Activated CD4-positive, CD25-positive, alpha-beta regulatory T cell treated with anti-CD3 and anti-CD28 coated beads, Interleukin-2, amount 50 U/mL, for 24 hours (primary cell): ENCODE measurements at regions not wholly inside any gene's neighbourhood (a gene's known extent, or its start where the extent isn't known, plus 50 kb on each side); places are given as distances from the start of the nearest gene placed in this dataset.
A peak's percentile ranks its signal among the peaks of the same experiment; 100 is the strongest.

Experiments
- ATAC-seq, 2 donors: fragments of 150-1000 bp; cut with Tn5 transposase; one replicate each; pipeline ENCODE4 v1.10.0; 2021; ENCODE audit warnings: mild to moderate bottlenecking in 1 of 2, moderate library complexity in 1 of 2

DNA sequence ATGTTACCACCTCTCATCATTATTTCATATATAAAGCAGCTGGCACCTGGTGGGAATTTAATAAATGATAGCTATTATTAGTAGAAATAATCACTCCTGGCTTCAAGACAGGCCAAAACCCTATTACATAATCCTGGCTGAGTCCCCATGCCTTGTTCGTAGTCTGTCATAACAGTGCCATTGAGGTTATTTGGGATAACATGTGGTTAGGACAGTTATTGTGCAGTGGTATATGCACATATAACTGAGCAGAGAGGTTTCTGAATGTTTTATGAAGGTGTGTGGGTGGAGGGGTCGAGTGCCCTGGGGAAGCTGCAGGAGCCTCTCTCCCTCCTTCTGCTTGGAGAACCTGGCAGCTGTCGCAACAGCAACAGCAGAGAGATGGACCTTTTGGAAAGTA, 162.4 kb upstream of the NABP1 start:
- no peak for ATAC-seq

DNA sequence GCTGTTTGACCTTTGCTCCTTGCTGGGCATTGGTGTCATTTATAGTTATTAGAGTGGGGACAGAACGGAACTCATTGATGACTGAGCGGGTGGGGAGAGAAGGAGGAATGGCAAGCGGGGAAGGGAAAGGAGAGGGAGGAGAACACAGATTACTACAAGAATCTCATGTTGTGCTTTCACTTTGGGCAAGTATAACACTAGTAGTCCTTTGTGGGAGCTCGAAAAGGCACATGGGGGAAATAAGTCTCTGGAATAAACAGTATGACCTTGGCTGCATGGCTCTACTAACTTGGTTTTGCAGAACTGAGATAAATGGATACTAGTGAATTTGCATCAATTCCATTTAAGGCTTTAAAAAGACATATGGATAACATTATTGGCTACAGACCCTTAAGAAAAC, 161.7 kb upstream of the NABP1 start:
- ATAC-seq: no peak

DNA sequence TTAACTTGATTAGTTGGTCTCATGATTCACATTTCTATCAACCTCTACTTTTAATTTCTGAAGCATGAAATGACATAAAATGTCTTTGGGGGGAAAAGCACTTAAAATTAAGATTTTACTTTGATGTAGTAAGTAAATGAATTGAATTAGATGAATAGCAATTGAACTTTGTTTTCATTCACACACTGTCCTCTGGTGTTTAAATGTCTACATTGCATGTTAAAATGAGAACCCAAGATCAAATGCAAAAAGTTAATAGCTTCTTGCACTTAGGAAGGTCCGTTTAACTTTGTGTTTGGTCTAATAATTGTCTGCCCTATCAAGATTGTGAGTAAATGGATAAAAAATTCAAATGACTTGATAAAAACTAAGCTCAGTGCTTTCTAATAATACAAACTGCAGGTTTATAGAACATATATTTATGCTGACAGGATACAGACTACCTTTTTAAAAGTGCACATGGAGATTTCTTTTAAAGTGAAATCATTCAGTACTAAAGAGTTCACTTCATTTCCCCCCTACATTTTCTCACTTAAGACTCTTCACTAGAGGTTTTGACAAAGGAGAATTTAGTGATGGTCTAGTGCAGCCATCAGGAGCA, 156.2 kb upstream of the NABP1 start:
- no peak for ATAC-seq

DNA sequence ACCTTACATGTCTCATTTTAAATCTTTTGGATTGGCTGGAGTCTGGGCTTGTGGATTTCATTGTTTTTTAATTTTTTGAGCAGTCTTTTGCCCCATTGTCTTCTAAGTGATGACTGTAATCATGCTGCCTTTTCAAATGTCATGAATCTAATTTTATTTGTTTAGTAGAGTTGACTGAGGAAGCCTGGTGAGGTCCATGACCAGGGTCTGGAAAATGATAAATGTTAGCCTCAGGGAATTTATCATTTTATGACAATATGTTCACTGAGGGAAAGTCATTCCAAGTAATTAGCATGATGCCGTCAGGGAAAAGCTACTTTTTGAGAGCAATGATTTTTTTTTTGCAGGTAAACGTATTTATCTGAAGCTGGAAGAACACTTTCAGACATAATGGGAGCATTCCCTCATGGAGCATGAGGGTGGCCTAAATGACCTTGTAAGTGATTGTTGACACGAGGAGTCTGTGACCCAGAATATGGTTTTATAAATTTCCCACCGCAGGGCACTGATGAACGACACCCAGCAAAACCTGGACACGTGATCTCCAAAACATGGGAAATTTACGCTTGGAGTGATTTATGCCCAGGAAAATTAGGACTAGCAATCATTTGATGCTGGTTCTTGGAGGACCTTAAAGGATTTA, 155.3 kb upstream of the NABP1 start:
- ATAC-seq: no peak

DNA sequence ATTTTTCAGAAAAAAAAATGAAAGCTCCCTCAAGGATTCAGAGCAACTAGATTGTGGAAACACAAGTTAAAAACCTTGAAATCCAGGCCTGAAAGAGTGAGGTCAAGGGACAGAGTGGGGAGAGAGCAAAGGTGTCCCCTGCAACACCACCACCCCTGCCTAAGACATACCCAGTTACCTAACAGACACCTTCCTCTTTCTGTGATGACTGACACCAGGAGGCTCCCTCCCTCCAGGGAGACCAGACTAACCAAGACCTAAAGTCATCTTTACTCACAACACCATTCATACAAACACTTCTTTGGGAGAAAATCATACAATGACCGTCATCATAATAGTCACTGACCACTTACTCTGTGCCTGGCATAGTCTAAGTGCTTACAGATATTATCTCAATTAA, 151.8 kb upstream of the NABP1 start:
- no peak for ATAC-seq

DNA sequence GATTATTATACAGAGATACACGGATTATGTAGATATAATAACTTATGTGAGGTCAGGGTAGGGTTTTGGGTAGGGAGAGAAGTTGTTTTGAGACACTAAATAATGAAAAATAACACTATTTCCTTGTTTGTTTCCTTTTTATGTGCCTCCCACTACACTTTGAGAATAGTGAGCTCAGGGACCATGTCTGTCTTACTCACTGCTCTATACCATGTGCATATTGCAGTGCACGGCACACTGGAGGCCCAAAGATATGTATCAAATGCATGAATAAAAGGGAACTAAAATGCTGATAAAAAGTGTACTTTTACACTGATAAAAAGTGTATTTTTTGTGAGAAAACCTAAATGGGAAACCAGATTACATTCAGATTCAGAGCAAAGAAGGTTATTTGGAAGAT, 151.4 kb upstream of the NABP1 start:
- no peak for ATAC-seq

DNA sequence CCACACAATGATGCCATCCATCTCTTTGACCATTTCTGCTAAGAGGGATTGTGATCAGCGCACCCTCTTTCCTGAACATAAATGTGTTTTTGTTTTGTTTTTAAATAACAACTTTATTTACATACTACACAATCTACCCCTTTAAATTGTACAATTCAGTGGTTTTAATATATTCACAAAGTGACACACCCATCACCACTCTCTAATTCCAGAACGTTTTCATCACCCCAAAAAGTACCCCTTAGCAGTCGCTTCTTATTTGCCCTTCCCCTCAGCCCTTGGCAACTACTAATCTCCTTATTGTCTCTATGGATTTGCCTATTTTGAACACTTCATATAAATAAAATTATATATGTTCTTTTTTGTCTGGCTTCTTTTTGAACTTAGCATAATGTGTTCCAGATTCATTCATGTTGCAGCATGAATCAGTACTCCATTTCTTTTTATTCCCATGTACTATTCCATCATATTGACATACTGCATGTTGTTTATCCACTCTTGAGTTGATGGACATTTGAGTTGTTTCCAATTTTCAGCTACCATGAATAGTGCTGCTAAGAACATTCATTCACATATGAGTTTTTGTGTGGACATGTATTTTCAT, 150.9 kb upstream of the NABP1 start:
- no peak for ATAC-seq

DNA sequence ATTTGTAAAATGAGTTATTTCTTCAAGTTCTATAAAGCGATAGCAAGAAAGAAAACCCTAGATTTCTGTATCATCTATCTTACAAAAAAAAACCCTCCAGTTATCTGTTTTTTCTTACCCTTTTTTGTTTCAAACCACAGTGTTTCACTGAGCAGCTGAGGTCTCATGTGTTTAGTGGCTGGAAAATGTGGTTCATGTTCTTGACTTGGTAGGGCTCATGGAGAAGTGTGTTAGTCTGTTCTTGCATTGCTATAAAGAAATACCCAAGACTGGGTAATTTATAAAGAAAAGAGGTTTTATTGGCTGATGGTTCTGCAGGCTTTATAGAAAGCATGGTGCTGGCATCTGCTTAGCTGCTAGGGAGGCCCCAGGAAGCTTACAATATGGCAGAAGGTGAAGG, 147.3 kb upstream of the NABP1 start:
- ATAC-seq: peak in 1 of 2 donors; percentile 17

DNA sequence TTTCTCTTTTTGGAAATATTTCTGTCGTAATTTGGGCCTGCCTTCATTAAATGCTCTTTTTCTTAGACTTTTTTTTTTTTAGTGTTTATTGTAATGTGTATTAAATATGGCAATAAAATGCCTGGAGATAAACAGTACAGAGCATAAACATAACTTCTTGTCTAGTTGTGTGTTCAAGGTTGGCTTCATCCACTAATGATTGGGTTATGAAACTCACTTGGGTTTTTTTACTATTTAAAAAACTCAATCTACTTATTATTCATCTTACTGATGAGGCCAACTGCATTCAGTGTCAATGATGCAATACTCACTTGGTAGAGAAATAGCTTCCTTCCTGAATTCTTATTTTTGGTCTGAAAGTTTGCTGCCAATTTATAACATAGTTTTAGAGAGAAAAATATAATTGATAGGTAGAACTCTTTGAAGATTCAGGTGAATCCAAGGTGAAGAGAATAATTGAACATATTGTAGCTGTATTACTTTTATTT, 144.2 kb upstream of the NABP1 start:
- no peak for ATAC-seq

DNA sequence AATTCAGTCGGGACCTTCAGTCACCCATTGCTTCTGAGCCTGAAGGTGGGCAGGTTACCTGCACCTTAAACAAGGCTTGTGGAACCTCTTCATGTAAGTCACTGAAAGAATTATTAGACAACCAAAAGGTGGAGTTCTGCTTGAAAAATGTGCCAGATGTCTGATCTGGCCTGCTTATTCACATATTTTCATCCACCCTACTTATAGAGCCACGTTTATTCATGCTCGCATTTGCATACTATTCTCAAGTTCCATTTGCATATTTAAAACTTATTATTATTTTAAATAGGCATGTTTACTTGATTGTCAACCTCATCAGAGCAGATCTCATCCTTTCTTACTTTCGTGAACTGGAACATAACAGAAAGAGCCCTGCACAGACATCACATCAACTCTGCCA, 140.0 kb upstream of the NABP1 start:
- no peak for ATAC-seq

DNA sequence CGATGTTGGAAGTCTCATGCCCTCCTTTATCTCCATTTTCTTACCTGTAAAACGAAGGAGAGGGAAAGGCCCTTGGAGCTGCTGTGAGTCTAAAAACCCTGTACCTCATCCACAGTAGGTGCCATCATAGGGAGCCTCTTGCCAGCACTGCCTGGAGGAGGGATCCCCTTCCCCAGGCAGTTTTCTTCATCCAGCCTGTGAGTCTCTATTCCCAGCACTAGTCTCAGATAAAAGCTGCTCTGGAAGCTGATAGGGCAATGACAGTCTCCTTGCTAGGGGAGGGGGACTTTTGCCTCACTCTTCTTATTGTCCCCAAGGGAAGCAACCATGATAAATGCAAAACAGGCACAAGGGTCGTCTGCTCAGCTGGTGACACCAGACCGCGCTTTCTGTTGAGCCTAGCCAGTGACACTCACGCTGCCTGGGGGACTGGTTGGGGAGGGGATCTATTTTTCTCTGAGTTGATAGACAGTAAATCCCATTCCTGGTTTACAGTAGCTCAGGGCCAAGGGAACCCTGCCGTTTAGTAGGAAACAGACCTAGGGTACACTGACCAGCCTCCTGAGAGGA, 139.5 kb upstream of the NABP1 start:
- ATAC-seq: no peak

DNA sequence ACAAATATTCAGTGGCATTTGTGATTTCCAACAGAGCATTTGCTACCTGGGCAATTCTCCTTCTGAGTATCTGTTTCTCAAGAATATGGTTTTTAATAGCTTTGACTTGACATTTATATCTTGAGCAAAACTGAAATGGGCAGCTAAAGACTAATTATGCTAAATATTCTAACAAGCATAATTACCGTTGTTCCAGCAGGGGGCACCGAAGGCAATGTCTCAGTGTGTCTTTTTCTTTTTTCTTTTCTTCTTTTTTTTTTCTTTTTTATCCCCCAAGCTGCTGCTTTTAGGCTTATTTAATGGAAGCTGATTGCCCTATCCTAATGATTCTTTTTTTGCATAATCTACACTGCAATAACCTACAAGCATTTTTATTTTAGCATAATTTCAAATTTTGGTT, 138.9 kb upstream of the NABP1 start:
- no peak for ATAC-seq

DNA sequence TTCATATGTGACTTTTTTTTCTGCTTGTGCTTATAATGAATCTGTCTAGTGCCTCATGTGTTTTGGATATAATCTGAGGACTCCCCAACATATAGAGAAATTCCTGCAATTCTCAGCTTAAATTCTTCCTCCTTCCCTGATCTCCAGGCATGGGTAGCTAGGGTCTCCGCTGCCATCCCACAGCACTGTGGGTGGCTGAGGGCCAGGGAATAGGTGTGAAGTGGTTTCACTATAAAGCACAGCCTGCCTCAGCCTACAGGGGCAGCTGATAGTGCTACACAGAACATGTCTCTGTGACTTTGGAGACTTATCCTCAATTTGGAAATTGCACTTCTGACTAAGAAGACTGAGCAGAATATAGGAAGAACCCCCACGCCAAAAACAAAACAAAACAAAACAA, 137.3 kb upstream of the NABP1 start:
- ATAC-seq: no peak

DNA sequence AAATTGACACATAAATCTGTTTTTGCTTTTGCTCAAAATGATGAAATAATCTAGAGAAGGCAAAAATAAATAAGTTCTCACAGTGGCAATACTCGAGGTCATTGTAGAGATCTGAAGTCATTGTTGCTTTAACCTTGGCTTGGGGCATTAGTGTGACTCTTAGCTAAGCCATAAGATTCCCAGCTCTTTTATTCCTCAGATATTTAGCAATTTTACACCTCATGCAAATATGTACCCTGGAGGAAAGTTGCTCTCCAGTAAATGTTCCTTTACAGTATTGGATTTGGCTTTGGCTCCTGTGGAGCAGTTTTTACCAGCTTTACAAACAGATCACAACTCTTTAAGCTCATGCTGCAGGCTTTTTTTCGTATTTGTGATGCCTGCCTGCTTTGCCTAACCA, 134.2 kb upstream of the NABP1 start:
- ATAC-seq: no peak

DNA sequence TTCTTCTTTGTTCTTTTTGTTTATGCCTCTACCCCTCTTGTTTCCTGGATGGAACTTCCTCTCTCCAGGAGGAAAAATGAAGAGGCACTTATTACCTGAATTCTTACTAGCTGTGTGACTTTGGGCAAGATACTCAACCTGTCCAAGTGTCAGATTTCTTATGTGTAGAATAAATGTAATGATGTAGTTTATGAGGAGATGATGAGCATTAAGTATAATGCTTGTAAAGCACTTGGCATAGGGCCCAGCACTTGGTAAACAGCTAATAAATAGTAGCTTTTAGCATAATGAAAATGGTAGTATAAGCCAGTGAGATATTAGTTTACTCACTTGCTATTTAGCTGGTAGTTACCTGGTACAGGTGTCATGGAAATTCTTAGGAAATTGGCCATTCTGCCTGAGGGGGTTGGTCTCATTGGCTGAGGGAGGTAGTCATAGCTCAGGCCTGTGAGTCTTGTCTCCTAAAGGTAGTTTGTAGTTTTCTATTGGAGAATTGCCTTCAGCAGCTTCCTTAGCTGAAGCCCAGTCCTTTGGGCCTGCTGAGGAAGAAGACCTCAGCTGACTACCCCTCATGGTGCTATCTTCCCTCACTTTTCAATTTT, 133.4 kb upstream of the NABP1 start:
- no peak for ATAC-seq

DNA sequence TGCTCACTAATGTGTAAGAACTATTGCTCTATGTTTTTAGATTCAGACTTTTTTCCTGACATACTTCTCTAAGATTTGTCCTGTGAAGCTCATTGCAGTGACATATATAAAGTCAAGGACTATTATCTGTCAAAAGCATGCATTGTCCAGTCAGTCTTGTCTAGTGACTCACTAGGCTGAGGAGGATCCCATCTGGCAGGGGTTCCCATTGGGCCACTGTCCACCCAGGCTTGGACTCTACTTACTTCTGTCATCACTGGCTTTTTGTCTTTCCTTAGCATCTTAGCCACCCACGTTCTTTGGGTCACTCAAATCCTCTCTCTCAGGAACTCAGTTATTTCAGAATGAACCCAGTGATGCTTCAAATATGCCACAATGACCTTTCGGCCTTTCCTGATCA, 132.6 kb upstream of the NABP1 start:
- ATAC-seq: no peak

DNA sequence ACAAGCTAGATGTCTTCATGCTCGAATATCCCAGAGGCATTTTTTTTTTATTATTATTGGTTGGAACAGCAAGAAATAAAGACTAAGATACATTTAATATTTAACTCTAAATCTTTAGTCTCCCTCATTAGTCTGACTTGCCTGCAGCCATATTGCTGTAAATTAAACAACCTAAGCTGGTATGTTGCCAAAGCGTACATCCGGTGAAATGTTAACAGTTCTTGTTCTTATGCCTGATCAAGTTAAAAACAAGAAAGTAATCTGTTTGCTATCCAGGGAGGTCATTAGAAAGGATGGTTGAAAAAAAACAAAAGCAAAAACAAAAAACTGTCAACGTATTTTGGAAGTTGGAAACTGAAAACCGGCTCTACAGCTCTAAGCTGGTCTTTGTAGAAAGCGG, 125.9 kb upstream of the NABP1 start:
- ATAC-seq: no peak

DNA sequence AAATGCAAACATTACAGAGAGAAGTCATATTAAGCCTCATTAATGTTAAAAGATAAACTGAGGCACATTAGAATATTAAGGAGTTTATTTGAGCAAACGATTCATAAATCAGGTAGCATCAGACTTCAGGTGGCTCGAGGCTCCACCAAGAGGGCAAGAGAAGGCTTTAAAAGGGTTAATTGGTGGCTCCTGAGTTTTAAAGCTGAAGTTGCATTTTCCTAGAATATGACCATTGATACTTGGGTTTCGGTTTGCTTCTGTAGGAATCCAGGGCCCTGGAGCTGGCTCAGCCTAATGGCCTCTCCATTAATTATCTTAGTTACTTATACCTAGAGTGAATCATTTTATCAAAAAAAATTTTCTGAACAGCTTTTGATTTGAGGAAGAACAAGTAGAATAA, 123.7 kb upstream of the NABP1 start:
- ATAC-seq: no peak

DNA sequence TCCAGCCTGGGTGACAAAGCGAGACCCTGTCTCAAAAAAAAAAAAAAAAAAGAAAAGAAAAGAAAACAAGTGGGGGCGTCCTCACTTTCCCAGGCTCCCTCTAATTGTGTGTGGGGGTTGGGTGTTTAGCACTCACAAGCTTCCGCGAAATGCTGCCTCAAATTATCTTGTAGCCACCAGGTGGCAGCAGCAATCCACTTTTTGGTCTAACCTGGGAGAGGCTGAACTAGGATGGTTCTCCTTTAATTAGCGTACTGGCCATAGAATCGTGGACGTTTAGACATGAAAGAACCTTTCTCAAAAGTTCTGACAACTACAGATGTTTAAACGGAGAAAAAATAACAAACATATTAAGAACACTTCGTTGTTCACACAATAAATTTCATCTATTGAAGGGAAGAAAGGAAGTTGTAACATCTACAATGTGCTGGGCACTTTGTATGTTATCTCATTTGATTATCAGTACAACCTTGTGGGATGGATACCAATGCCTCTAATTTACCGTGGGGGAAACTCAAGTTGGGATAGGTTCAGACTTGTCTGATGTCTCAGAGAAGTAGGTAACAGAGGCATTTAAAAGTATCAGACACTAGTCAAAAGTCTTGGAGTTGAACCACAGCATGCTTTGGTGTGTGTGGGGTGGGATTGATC, 122.7 kb upstream of the NABP1 start:
- peak; percentile 67 to 88 for ATAC-seq

DNA sequence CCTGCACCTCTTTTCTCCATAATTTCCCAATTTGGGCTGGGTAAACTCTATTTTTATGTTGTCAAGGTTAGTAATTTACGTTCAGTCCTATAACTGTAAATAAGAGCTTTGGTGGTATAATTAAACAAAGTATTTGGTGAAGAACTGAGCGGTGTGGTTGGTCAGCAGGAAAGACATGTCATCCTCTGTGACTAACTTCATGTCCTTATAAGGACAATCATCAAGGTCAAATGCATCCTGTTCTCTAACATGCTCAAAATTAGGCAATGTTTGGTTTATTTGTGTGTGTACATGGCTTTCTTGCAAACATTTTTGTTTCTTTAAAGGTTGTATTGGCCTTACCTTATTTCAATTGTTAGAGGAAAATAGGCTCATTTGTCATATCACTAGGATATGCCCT, 121.5 kb upstream of the NABP1 start:
- ATAC-seq: no peak

DNA sequence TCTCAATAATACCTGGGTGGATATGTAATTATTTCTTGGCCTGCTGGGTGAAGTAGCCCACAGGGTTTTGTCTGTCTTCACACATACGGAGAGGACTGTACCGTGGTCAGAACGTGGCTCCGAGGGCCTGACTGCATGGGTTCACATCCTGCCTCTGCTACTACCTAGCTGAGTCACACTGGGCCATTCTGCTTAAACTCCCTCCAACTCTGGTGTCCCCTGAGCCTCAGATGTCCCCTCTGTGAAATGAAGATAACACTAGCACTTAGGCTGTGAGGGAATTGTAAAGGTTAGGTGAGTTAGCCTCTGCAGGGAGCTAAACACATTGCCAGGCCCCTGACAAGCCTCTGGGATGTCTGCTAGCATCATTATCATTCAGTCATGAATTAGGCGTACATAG, 120.1 kb upstream of the NABP1 start:
- ATAC-seq: no peak

DNA sequence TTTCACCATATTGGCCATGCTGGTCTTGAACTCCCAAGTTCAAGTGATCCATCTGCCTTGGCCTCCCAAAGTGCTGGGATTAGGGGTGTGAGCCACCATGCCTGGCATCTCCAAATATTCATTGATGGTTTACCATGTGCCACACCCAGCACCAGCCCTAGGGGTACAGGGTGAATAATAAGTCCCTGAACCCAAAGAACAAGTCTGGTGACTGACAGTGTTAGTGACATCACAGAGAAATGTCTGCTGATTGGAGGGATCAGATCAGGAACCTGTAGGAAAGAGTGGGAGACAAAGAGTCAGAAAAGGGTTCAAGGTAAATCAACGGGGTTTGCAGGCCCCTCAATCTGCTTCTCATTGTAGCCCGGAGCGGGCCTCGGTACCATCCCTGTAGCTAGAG, 118.4 kb upstream of the NABP1 start:
- ATAC-seq: no peak

DNA sequence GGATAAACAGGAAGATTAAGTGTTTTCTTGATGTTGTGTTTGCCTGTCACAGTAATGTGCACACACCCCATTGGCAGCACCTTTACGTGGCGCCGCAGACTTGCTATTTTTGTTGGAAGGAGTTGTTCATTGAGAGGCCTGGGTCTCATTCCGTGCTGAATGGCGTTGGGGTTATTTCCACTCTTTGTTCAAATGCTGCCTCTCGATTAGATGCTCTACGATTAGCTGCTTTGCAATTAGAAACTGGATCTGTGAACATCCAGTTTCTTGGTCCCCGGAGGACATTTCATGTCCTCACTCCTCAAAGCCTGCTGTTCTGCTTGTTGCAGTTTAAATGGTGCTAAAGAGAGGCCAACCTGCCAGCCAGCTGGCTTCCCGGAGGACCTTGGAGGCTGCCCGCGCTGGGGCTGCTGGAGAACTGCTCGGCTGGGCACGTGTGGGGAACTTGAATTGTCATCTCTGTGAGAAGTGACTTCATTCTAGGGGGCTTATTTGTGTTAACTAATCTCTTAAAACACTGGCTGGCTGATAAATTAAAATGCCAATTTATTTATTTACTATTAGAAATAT, 117.4 kb upstream of the NABP1 start:
- no peak for ATAC-seq
